Fibroblast of lung (primary cell): ENCODE measurements at regions not wholly inside any gene's neighbourhood (a gene's known extent, or its start where the extent isn't known, plus 50 kb on each side); places are given as distances from the start of the nearest gene placed in this dataset.

Experiments used
- EZH2 ChIP-seq: IDR thresholded peaks from 2 replicates; pipeline ENCODE4 v1.5.1; 2012; ENCODE audit warnings: low read length, control low read depth, mild to moderate bottlenecking; ENCODE audit errors: missing control alignments
- TF ChIP-seq, protein P1 (sequence below), 2 donors: IDR thresholded peaks in 1 of 2; conservative IDR thresholded peaks in 1 of 2; 1 replicate in 1 of 2; 2 replicates in 1 of 2; pipeline ENCODE4 v1.5.1; 2011 to 2012; ENCODE audit warnings: low read length in 2 of 2, control low read depth in 1 of 2, inconsistent platforms in 1 of 2, low read depth in 1 of 2, mild to moderate bottlenecking in 1 of 2

DNA sequence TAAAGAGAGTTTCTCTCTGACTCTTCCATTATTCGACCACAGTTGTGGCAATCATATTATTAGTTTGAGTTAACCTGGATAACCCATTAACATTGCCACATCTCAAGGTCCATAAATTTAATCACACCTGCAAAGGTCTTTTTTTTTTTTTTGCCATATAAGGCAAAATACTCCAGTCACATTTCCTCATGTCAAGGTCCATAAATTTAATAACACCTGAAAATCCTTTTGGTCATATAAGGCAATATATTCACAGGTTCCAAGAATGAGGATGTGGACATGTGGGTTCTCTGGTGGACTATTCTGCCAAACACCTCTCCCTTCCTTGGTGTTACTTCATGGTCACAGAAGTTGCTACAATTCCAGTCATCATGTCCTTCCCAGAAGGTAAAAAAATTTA lies 213.5 kb upstream of the COX7C start:
- TF ChIP-seq, protein P1, sequence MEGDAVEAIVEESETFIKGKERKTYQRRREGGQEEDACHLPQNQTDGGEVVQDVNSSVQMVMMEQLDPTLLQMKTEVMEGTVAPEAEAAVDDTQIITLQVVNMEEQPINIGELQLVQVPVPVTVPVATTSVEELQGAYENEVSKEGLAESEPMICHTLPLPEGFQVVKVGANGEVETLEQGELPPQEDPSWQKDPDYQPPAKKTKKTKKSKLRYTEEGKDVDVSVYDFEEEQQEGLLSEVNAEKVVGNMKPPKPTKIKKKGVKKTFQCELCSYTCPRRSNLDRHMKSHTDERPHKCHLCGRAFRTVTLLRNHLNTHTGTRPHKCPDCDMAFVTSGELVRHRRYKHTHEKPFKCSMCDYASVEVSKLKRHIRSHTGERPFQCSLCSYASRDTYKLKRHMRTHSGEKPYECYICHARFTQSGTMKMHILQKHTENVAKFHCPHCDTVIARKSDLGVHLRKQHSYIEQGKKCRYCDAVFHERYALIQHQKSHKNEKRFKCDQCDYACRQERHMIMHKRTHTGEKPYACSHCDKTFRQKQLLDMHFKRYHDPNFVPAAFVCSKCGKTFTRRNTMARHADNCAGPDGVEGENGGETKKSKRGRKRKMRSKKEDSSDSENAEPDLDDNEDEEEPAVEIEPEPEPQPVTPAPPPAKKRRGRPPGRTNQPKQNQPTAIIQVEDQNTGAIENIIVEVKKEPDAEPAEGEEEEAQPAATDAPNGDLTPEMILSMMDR (conservative IDR thresholded peaks at IDR 0.05 in 1 of 2, IDR thresholded peaks at IDR 0.05 in 1 of 2; ENCODE audit: low read depth in 1 of 2, low read length in 2 of 2): no peak
- no peak for TF ChIP-seq EZH2
